ENCODE measurements at regions not wholly inside any gene's neighbourhood (a gene's known extent, or its start where the extent isn't known, plus 50 kb on each side); places are given as distances from the start of the nearest gene placed in this dataset.

DNA sequence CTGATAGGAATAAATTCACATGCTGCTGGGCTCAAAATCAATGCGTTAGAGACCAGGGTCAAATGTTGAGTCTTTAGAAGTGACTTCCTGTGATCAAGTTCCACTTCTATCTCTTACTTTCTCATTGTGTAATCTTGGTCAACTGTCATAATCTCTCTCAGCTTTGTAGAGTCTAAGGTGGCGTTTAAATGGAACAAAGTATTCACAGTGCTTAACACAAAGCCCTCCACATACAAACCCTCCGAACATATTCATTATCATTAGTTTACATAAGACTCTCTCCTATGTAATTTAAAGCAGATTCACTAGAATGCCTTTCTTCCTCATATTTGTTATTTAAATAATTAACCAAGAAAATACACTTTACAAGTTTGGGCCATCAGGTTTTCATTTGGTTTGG is 1044.1 kb downstream of the EFNB2 start:
- no peak for DNase-seq

DNA sequence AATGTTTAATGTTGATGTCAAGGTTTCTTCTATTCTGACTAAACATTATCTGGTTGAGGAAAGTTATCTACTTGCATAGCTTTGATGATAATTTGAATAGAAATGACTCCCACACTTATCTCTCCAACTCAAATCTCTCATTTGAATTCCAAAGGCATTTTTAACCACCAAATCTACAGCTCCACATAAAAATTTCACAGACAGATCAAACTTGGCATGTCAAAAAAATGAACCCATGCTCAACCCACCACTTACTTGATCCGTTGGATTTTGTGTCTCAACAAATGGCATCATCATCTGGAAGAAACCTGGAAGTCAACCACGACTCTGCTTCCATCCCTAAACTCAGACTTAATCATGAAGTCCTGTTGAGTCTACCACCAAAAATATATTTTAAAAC is 1050.4 kb downstream of the EFNB2 start:
- no peak for DNase-seq

DNA sequence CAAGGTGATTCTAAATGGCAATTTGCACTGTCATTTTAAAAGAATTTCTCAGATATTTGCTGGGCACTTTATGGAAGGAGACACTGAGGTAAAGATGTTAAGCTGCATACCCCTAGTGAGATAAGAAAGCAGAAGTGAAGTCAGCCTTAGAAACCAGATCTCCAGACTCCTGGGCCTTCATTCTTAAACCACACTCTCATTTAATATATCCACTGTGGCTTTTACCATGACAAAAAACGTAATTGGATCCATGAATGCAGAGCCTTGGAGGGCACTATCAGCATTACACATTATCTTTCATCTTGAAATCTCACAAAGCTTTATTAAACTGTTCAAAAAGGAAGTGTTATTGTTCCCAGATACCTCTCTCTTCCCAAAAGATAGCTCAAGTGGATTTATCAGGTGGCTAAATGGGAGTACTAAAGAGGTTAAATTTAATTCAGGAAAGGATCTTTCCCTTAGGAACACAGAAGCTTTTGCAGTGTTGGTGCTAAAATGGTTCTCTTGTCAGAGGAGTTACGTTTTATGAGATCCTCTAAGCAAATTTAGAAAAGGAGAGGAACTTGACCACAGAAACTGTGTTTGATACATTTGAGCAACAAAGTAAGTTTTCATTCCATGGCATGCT is 1060.4 kb downstream of the EFNB2 start:
- peak; percentile 16 for DNase-seq

DNA sequence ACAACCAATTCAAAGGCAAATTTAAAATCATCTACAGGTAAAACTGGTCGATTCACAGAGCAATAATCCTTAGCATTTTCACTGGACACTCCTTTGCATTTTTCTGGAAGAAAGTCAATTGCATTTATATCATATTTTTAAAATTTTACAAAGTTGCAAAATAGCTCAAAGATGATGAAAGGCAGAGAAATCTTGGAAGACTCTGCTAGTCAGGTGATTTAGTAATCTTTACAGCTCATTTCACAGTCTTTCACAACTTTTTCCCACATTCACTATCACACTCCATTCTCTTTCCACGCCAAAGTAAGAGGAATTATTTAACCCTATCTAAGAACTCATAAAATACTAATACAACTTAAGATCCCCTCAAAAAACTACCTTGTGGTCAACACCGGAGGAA is 1063.8 kb downstream of the EFNB2 start:
- peak; percentile 75 for DNase-seq

DNA sequence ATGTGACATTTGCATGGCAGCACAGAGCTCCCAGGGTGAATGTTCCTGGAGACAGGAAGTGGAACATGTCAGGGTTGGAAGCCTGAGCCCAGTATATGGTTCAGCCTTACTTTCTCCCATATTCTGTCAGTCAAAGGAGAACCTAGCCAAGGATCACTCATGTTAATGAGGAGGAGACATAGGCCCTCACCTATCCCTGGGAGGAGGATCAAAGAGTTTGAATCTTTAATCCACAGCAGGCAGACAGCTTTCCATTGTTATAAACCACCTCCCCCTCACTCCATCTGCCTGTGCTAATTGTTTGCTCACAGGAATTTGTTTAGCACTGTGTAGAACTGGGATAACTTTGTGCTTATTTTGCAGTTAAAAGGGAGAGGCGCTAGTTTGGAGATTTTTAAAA is 1069.1 kb downstream of the EFNB2 start:
- DNase-seq = no peak

DNA sequence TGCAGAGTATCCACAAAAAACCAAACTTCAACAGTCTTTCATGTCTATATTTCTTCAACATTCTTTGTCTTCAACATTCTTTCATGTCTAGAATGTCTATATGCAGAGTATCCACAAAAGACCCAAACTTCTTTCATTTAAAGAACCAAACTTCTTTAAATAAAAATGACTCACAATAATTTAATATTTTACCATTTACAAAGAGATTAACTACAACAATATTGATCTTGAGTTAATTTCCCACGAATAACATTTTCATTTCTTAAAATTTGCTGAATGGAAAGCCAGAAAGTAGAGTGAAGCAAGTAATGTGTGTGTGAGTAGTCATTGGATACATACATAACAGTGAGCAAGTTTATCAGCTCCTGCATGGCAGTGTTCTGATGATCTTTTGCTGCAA is 1069.7 kb downstream of the EFNB2 start, which contains the start of gene DAOA:
Gene DAOA, plus strand, starts transcription at position 301 of the 400 bp plus-strand sequence.
- DNase-seq = no peak

DNA sequence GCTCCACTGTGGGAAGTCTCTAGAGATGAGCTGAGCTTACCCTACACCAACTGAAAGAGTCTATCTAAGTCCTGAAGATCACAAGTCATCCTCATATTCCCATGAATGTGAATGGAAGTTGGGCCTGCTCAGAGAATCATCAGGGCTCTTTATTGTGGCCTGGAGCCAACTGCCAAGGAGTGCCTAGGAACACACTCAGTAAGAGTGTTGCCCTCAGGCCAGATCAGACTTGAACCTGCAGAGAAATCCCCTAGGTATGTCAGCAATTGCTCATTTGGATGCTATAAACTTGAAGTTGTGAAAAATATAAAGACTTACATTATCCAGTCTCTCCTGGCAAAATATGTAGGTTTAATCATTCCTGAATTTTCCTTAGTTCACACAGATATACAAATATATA is 1070.2 kb downstream of the EFNB2 start:
- no peak for DNase-seq

DNA sequence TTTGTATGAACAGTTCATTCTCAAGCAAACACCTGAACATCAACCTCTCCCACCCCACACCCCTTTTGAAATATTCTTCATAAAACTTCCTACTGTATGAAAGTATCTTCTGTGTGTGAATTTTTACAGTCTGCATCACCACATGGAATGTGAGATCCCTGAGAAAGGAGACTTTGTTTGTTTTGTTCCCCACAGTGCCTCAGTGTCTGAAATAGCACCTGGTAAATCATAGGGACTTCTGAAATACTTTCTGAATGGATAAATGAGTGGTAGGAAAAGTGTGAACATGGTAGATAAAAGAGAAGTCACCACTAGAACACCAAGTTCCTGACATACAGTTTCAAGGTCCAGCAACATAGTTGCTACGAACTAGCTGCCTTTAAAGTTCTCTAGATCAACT is 1071.2 kb downstream of the EFNB2 start:
- no peak for DNase-seq

DNA sequence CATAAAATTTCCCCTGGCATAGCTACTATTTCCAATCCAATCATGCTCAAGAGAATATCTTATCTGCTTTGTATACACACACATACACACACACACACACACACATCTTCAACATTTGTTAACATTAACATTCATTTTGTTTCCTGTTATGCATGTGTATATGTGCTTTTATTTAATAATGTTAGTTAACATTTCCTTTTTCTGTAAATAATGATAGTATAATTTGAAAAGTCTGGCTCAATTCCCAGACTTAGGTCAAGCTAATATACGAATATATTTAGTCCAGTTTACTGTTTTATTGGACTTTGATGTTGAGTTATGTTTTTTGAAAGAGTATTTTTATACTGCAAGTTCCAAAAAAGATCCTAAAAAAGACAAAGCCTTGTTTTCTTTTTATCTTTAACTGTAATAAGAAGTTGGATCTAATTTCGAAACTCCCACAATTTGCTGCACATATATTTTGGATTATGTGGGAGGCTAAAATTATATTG is 1072.4 kb downstream of the EFNB2 start:
- DNase-seq = no peak

DNA sequence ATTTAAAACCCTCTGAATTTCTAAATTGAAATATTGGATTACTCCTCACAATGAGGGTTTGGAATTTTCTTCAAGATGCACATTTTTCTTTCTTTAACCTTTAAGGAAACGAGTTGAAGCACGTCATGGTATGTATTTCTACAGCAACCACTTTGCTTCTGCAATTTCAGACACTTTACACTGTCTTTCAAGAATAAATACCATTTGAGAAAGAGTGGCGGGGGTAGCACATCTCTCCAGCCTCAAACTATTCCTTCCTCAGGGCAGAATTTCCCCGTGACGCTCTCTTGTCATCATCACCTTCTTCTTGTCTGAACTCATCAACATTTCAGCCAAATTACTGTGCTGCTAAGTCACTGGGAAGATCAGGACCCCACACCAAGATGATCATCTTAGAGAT is 1073.4 kb downstream of the EFNB2 start:
- DNase-seq = no peak

DNA sequence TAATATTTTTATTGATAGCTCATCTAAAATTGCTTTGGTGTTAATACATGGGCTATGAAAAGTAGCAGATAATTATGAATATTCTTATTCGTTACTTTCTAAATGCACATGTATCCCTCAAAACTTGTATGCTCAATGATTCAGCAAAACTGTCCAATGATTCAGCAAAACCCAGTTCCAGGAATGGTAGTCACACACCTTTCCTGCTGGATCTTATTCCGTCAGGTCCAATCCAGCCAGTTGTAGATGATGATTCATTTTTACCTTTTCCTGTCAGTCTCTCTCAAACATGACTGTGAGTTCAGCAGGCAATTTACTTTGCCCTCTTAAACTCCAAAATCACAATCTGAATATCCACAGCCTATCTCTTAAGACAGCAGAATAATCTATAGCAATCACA is 1082.6 kb downstream of the EFNB2 start:
- DNase-seq = no peak

DNA sequence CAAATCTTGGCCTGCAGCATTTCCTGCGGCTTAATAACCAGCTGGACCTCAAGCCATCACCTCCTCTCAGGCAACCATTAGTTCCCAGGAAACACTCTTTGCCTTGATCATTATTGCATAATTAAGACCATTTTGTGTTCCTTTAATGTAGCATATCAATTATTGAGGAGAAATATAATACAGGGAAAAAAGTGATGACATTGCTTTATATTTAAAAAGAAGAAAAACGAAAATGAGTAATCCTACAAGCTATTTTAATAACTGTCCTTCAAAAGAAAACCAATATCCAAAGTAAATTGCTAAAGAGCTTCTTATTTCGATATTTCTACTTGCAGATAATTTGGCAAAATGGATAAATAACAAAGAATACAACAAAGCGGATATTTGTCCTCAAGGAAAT is 1084.7 kb downstream of the EFNB2 start:
- DNase-seq = no peak

DNA sequence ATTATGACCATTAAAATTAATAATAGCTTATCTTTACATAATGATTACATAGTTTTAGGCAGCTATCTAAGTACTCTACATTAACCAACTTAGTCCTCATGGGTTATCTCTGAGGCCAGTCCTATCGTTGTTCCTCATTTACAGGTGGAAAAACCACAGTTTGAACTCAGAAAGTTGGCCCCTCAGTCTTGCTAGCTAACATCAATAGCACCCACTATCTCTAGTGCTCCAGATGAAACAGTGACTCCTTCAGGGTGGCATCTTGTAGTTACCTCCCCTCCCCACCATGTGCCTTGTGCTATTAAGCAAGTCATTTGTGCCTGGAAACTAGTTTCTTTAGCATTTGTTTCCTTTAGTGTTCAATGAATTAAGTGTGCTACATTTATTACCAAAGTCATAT is 1086.7 kb downstream of the EFNB2 start:
- no peak for DNase-seq

DNA sequence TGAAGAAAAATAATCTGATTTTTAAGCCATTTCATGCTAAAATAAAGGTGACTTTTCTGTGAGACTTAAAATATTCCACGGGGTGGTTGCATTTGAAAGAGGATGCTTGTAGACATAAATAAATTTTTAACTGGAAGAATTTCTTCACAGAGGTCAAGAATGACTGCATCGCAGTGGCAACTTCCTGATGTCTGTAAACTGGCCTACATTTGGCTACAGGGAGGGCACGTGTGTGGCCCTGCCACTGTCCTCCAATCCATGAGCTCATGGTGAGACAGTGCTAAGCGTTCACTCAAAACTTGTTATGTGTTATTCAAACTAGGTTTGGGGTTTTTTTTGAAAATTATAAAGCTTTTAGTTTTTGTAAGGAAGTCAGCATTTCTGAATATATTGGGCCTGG is 1089.3 kb downstream of the EFNB2 start:
- no peak for DNase-seq

DNA sequence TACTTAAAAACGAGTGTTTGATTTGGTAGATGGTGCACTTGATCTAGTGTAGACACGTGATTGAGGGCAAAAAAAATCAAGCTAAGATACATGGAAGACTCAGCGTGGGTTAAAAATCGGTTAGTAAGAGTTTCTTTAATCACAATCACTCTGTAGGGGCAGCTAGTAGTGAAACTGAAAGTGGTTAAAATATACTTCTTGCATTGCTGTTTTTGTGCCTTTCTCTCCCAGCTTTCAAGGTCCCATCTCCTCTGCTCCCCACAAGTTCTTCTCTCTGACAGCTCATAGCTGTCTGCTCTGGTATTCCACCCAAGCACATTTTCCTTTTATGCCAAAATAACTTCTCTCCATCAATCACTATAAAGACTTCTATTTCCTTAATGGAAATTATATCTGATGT is 1089.7 kb downstream of the EFNB2 start:
- no peak for DNase-seq

DNA sequence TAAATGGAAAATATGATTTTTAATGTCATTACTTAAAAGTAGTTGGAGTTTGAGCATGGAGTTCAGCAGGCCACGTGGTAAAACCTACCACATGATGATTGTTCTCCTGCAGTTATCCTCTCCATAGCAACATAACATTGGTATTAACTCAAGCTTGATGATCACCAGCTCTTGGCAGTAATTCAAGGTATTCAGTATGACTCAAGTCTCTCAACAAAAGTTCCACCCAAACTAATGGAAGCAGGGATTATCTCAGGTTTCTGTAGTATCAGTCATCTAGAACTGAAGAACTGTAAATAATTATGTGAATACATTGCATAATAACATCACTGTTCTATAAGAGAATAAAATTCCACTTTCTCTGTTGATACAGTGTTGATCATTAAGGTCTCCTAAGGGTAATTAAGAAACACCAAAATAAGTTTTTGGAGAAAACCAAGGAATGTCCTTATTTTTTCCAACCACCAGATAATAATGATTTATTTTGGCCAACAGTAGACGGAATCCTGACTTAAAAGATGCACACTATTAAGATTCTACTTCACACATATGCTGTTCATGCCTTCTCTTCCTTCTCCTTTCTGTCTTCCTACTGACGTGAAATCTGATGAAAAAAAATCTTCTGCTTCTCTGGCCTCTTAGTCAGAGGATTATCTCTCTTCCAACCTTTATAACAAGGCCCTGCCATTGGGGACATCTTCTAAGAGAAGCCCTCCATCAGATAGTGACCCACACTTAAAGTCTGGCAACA is 1092.3 kb downstream of the EFNB2 start:
- DNase-seq = peak; percentile 99

DNA sequence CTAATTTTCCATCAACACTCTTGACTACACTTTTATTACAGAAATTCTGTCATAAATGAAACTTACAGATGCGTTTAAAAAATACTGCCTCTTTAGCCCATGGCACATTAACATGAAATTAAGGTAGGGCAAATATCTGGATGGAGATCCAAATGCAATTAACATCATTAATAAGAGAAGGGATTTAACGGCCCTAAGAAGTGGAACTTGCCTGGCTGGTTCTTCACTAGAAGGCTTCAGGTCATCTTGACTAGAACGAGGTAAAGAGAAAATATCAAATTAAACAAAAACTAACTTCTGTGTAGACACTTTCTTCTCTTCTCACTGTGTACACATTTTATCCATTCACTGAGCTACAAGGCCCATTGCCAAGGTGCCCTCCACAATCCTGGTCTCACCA is 1093.4 kb downstream of the EFNB2 start:
- DNase-seq = no peak

DNA sequence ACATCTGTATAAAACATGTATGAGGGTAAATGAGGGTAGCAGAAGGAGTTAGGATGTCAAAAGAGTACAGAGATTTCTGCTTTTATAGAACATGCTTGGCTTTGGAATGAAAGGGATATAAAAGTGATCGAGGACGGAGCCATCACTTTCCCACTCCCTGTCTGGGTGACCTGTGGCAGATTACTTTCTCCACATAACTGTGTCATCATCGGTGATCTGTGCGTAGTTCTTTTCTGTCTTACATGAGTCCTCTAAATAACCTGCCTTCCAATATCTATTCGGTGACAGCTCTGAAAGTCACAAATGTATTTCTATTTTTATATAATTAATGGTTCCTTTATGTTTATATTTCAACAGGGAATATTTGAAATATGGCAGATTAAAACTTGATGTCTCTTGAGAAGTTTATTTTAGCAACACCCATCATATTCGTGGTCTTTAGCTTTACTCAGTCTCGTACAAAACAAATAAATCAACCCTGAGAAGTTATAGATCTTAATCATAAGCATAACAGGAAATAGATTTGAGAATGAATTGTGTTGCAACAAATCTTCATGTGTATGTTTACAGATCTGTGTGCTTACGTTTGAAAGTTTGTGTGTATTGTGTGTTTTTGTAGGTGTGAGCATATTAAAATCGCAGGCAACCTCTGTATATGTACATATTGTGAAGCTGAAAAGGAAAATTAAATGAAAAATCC is 1094.3 kb downstream of the EFNB2 start:
- DNase-seq = peak; percentile 17

DNA sequence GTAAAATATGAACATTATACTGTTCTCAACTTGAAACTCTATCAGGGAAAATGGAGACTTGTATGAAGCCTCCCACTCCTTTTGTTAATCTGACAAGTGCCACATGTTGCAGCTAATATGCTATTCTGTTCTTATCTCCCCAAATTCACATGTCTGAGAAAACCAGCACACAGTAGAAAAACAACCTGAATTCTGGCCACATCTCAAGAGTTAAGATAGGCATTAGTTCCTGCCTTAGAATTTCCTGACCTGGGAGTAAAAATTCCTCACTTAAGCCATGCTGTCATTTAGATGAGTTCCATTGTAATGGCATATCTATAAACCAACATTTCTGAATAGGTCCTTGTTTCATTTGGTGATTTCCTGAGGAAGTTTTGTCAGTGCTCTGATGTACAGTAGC is 1098.5 kb downstream of the EFNB2 start:
- DNase-seq = no peak

DNA sequence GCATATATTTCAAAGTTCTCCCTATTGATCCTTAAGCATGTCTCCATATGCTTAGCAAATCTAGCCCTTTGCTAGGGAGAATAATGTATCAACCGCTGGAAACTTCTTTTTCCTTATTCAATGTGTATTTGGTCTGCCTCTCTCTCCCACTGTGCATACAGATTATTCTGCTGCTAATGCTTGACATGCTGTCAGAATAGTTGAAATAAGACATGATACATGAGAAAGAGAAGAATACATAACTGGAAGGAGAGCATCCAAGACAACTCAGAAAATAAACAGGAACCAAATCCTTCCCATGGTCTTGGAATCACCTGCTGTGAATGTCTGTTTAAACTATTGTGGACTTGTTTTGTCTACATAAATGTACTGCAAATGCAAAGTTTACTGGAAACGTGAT is 1103.0 kb downstream of the EFNB2 start:
- DNase-seq = no peak

DNA sequence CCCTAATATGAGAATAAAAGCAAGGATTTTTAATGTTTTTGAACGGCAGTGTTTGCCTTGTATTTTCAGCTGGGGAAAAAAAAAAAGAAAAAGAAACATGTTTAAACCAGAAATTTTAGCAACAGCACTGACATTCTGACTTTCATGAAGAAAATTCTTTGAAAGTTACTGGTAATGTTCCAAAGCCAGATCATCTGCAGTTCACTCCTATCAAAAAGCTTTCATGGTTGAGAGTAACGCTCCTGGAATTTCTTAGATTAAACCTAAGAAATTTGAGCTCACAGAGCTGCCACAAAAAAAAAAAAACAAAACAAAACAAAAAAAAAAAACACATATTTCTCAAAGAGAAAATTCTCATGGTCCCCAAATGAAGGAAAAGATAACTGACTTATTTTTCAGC is 1106.7 kb downstream of the EFNB2 start:
- peak; percentile 28 for DNase-seq

DNA sequence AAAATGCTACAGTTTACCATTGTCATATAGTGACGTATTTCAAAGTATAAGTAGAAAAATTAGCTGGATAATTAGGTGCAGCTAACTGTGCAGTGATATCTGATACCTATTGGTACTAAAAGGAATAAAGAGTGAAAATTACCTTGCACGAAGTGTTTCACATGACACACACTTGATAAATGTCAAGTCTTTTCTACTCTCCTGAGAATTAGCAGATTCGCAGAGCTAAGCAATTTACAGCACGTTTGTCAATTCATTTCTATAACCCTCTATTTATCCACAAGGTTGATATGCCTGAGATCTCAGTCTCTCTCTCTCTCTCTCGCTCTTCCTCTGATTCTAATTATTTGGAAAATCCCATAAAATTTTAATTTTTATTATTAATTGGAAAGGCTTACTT is 1109.0 kb downstream of the EFNB2 start:
- DNase-seq = no peak

DNA sequence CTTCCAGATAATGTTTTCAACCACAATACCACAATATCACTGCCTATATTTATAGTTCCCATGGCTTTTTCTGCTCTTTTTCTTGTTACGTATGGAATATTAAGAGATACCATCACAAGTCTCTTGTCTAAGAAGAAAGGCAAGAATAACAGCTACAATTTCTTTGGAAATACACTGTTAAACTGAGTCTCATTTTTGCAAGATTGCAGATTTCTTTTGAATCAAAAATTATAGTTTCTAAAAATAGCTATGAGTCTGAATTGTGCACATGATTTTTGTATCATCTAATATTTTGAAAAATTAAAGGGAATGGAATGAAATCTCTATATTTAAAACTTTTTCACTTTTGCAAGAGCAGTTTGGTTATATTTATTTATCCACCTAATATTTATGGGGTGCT is 1120.8 kb downstream of the EFNB2 start:
- no peak for DNase-seq

DNA sequence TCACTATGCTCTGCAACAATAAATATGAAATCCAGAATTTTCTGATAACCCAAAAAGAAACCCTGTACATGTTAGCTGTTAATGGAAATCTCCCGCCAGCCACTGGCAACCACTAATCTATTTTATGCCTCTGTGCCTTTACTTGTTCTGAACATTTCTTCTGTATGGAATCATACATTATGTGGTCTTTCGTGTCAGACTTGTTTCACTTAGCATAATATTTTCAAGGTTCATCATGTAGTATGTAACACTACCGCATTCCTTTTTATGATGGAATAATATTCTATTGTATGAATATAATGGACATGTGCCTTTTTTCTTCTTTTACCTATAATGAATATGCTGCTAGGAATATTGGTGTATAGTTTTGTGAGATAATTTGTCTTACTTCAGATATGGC is 1123.3 kb downstream of the EFNB2 start:
- DNase-seq = no peak
